Adrenal gland (tissue), 5 donors: ENCODE measurements at regions not wholly inside any gene's neighbourhood (a gene's known extent, or its start where the extent isn't known, plus 50 kb on each side); places are given as distances from the start of the nearest gene placed in this dataset.

Experiments used
- POLR2A ChIP-seq, 2 donors: fragments of 450-650 bp; IDR thresholded peaks; one replicate each; pipeline ENCODE4 v1.6.1; 2017; ENCODE audit warnings: antibody characterized with exemption in 2 of 2, mild to moderate bottlenecking in 2 of 2, moderate library complexity in 1 of 2
- TF ChIP-seq, protein P1 (sequence below), 6 experiments: fragments of 450-650 bp in 4 of 6; fragments of 200-600 bp in 2 of 6; sonication (generic) in 1 of 6; IDR thresholded peaks; 1 replicate in 5 of 6; 2 replicates in 1 of 6; pipeline versions ENCODE4 v1.5.1 to v1.8.0; 2016 to 2021; ENCODE audit warnings: antibody characterized with exemption in 6 of 6, mild to moderate bottlenecking in 2 of 6, moderate library complexity in 1 of 6
- donor health status: DM: no; HTN: no; CAD: no.

DNA sequence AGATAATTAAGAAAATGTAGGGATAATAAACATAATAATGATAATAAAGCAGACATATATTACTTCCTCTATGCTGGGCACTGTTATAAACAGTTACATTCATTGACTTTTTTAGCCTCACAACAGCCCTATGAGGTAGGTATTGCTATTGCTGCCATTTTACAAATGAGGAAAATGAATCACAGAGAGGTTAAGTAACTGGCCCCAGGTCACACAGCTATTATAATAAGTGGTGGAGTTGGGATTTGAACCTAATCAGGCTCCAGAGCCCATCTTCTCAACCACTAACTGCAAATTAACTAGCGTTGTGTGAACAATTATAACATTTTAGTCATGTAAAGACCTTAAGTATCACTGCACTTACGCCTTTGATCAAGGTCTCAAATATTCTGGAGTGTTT lies 62.5 kb upstream of the PIK3CG start:
- TF ChIP-seq, protein P1, sequence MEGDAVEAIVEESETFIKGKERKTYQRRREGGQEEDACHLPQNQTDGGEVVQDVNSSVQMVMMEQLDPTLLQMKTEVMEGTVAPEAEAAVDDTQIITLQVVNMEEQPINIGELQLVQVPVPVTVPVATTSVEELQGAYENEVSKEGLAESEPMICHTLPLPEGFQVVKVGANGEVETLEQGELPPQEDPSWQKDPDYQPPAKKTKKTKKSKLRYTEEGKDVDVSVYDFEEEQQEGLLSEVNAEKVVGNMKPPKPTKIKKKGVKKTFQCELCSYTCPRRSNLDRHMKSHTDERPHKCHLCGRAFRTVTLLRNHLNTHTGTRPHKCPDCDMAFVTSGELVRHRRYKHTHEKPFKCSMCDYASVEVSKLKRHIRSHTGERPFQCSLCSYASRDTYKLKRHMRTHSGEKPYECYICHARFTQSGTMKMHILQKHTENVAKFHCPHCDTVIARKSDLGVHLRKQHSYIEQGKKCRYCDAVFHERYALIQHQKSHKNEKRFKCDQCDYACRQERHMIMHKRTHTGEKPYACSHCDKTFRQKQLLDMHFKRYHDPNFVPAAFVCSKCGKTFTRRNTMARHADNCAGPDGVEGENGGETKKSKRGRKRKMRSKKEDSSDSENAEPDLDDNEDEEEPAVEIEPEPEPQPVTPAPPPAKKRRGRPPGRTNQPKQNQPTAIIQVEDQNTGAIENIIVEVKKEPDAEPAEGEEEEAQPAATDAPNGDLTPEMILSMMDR (IDR thresholded peaks at IDR 0.05) = no peak
- TF ChIP-seq POLR2A (IDR thresholded peaks at IDR 0.05) = no peak
